HCT116 (cell line): ENCODE measurements at regions not wholly inside any gene's neighbourhood (a gene's known extent, or its start where the extent isn't known, plus 50 kb on each side); places are given as distances from the start of the nearest gene placed in this dataset.

Source experiments
- ATAC-seq: fragments of 200-7000 bp; cut with Tn5 transposase; 2 replicates; pipeline ENCODE4 v1.9.1; 2020; ENCODE audit warnings: mild to moderate bottlenecking, moderate library complexity
- BruUV-seq: library from RNA; stranded (reverse); fragments of 400-500 nt; replicated peaks from 2 replicates; lab custom pipeline; 2021; lab: Mats Ljungman, UMichigan
- CTCF ChIA-PET: fragments of 300-600 bp; sonication (Branson Sonifier 250); formaldehyde crosslinking; loops from one replicate; lab custom pipeline; 2021; ENCODE audit warnings: antibody characterized with exemption; lab: Charles Lee
- POLR2A ChIA-PET: fragments of 300-600, 350-600 bp; sonication (Branson Sonifier 250); formaldehyde crosslinking; loops from one replicate; lab custom pipeline; 2021; ENCODE audit warnings: antibody characterized with exemption; lab: Charles Lee
- RAD21 ChIA-PET, 2 experiments: fragments of 300-600 bp; sonication (Branson Sonifier 250); formaldehyde crosslinking; loops; one replicate each; lab custom pipeline; 2023; ENCODE audit warnings: low total read pairs in 2 of 2; ENCODE audit not compliant: uncharacterized antibody in 2 of 2, unreplicated experiment in 2 of 2, low non-redundant PET in 1 of 2; lab: Charles Lee
- DNase-seq: peaks from one replicate; pipeline ENCODE4 v3.0.0-alpha.2; 2010; ENCODE audit warnings: low read depth, low spot score
- H2AFZ ChIP-seq: fragments of 200-600 bp; shearing (Covaris generic), sonication (generic); 2 replicates; pipeline ENCODE4 v1.6.1; 2017; ENCODE audit warnings: low read depth, mixed run types, mixed read lengths, antibody characterized with exemption, low read length; ENCODE audit not compliant: poor library complexity, severe bottlenecking
- H3K27ac ChIP-seq: 2 replicates; pipeline ENCODE4 v1.5.1; 2012; ENCODE audit warnings: low read depth, low read length
- H3K27me3 ChIP-seq: fragments of 200-600 bp; sonication (generic); 2 replicates; pipeline ENCODE4 v1.6.1; 2016; ENCODE audit warnings: mixed run types, low read length, mixed read lengths; ENCODE audit not compliant: insufficient read depth
- H3K36me3 ChIP-seq, 2 experiments: fragments of 200-500 bp in 1 of 2; fragments of 200-600 bp in 1 of 2; sonication (Bioruptor generic) in 1 of 2; sonication (generic) in 1 of 2; 2 replicates each; pipeline versions ENCODE4 v1.5.1 to v1.6.1; 2014 to 2016; ENCODE audit warnings: low read length in 2 of 2, inconsistent platforms in 1 of 2, mixed read lengths in 1 of 2, mixed run types in 1 of 2; ENCODE audit not compliant: insufficient read depth in 2 of 2, control insufficient read depth in 1 of 2
- H3K4me1 ChIP-seq, 2 experiments: fragments of 200-600 bp in 1 of 2; sonication (generic) in 1 of 2; 2 replicates each; pipeline versions ENCODE4 v1.5.1 to v1.6.1; 2012 to 2017; ENCODE audit warnings: low read length in 2 of 2, inconsistent platforms in 1 of 2, mild to moderate bottlenecking in 1 of 2, mixed read lengths in 1 of 2, mixed run types in 1 of 2, moderate library complexity in 1 of 2; ENCODE audit not compliant: insufficient read depth in 2 of 2, control insufficient read depth in 1 of 2
- H3K4me2 ChIP-seq: fragments of 200-600 bp; sonication (generic); 2 replicates; pipeline ENCODE4 v1.6.1; 2017; ENCODE audit warnings: mixed run types, low read length, mixed read lengths
- H3K4me3 ChIP-seq, 2 experiments: fragments of 200-600 bp in 1 of 2; sonication (generic) in 1 of 2; replicated peaks in 1 of 2; 2 replicates each; pipeline ENCODE4 v1.5.1; 2011 to 2016; ENCODE audit warnings: low read length in 2 of 2, control low read depth in 1 of 2, low read depth in 1 of 2, mild to moderate bottlenecking in 1 of 2, mixed read lengths in 1 of 2, mixed run types in 1 of 2
- H3K79me2 ChIP-seq: fragments of 200-600 bp; sonication (generic); 2 replicates; pipeline ENCODE4 v1.6.1; 2017; ENCODE audit warnings: mild to moderate bottlenecking, mixed run types, low read length, moderate library complexity, mixed read lengths; ENCODE audit not compliant: insufficient read depth
- H3K9ac ChIP-seq: fragments of 200-600 bp; sonication (generic); 2 replicates; pipeline ENCODE4 v1.6.1; 2016; ENCODE audit warnings: low read length, mixed read lengths
- H3K9me2 ChIP-seq: fragments of 200-600 bp; sonication (generic), shearing (Covaris generic); 2 replicates; pipeline ENCODE4 v1.6.1; 2017; ENCODE audit warnings: mixed run types, mild to moderate bottlenecking, moderate library complexity; ENCODE audit not compliant: insufficient read depth
- H3K9me3 ChIP-seq, 2 experiments: fragments of 200-500 bp in 1 of 2; fragments of 200-600 bp in 1 of 2; sonication (Bioruptor generic) in 1 of 2; sonication (generic) in 1 of 2; 2 replicates each; pipeline ENCODE4 v1.6.1; 2014 to 2017; ENCODE audit warnings: low read length in 2 of 2, mixed read lengths in 2 of 2, inconsistent platforms in 1 of 2, low read depth in 1 of 2, mild to moderate bottlenecking in 1 of 2, mixed run types in 1 of 2, moderate library complexity in 1 of 2; ENCODE audit not compliant: control insufficient read depth in 1 of 2, insufficient read depth in 1 of 2
- H4K20me1 ChIP-seq: fragments of 200-600 bp; sonication (generic), shearing (Covaris generic); 2 replicates; pipeline ENCODE4 v1.6.1; 2017; ENCODE audit warnings: mixed run types, mild to moderate bottlenecking, moderate library complexity; ENCODE audit not compliant: insufficient read depth
- CBX3 ChIP-seq: IDR thresholded peaks from 2 replicates; pipeline ENCODE4 v1.6.1; 2012; ENCODE audit warnings: low read depth
- CEBPB ChIP-seq: IDR thresholded peaks from 2 replicates; pipeline ENCODE4 v1.6.1; 2012; ENCODE audit warnings: low read depth
- EGR1 ChIP-seq: IDR thresholded peaks from 2 replicates; pipeline ENCODE4 v1.6.1; 2012; ENCODE audit warnings: low read depth
- EZH2 ChIP-seq: fragments of 200-600 bp; sonication (generic); IDR thresholded peaks from 2 replicates; pipeline ENCODE4 v1.6.1; 2017; ENCODE audit warnings: antibody characterized with exemption, mixed run types
- EZH2phosphoT487 ChIP-seq: fragments of 200-600 bp; IDR thresholded peaks from 2 replicates; pipeline ENCODE4 v1.6.1; 2018; ENCODE audit warnings: antibody characterized with exemption, borderline replicate concordance
- FOSL1 ChIP-seq: IDR thresholded peaks from 2 replicates; pipeline ENCODE4 v1.6.1; 2012; ENCODE audit warnings: low read depth
- JUND ChIP-seq: IDR thresholded peaks from 2 replicates; pipeline ENCODE4 v1.6.1; 2012
- POLR2A ChIP-seq: IDR thresholded peaks from 2 replicates; pipeline ENCODE4 v1.7.0; 2011; ENCODE audit warnings: borderline replicate concordance; ENCODE audit not compliant: insufficient read depth, insufficient read length; ENCODE audit errors: extremely low read depth
- SIN3A ChIP-seq: IDR thresholded peaks from 2 replicates; pipeline ENCODE4 v1.6.1; 2012; ENCODE audit warnings: low read depth
- SP1 ChIP-seq: IDR thresholded peaks from 2 replicates; pipeline ENCODE4 v1.6.1; 2012; ENCODE audit warnings: low read depth
- SRF ChIP-seq: IDR thresholded peaks from 2 replicates; pipeline ENCODE4 v1.6.1; 2012; ENCODE audit warnings: low read depth
- TCF7L2 ChIP-seq: IDR thresholded peaks from 2 replicates; pipeline ENCODE4 v1.7.0; 2011; ENCODE audit warnings: borderline replicate concordance, inconsistent platforms; ENCODE audit not compliant: insufficient read depth, insufficient read length; ENCODE audit errors: extremely low read depth
- YY1 ChIP-seq: IDR thresholded peaks from 2 replicates; pipeline ENCODE4 v1.6.1; 2011; ENCODE audit warnings: low read length, low read depth, moderate library complexity, mild to moderate bottlenecking; ENCODE audit not compliant: insufficient replicate concordance; ENCODE audit errors: extremely low read depth
- ZFX ChIP-seq: fragments of 450-650 bp; IDR thresholded peaks from 2 replicates; pipeline ENCODE4 v1.6.1; 2017
- intact Hi-C: fragments of 100-400 bp; cut with micrococcal nuclease; formaldehyde crosslinking; loops from 2 replicates; pipeline ENCODE4 v1.10.0; 2022
- TF ChIP-seq, protein P1 (sequence below): IDR thresholded peaks from 2 replicates; pipeline ENCODE4 v1.6.1; 2012; ENCODE audit warnings: low read depth
- TF ChIP-seq, protein P2 (sequence below): IDR thresholded peaks from 2 replicates; pipeline ENCODE4 v1.6.1; 2011; ENCODE audit warnings: mild to moderate bottlenecking, low read length, moderate library complexity; ENCODE audit not compliant: insufficient replicate concordance; ENCODE audit errors: extremely low read depth
- TF ChIP-seq, protein P3 (sequence below), 3 experiments: fragments of 200-600 bp in 1 of 3; sonication (generic) in 1 of 3; IDR thresholded peaks in 2 of 3; conservative IDR thresholded peaks in 1 of 3; 2 replicates each; pipeline ENCODE4 v1.5.1; 2012 to 2017; ENCODE audit warnings: low read depth in 2 of 3, low read length in 2 of 3, antibody characterized with exemption in 1 of 3, borderline replicate concordance in 1 of 3, control low read depth in 1 of 3, mild to moderate bottlenecking in 1 of 3, mixed read lengths in 1 of 3, mixed run types in 1 of 3, moderate library complexity in 1 of 3; ENCODE audit not compliant: insufficient read depth in 1 of 3

DNA sequence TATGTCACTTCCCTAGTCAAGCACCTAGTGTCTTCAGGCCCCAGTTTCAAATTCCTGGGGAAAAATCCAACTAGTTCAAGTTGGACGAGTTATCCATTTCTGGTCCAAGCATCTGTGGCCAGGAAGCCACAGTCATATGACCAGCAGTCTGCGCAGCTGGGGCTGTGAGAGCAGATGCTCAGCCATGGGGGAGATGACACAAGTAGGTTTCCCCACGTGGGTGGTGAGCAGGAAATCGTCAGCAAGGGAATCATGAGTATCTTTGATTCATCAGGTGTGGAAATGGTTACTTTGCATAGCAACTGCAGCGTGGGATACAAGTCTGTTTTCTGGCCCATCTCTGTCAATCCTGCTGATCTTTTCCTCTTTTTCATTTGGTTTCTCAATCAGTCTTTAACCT lies 185.3 kb downstream of the C11orf91 start:
- Histone ChIP-seq H3K27ac (no peak overlapping the region), H3K27me3 (peaks cover 34% of the 10 kb centered on the region; the same call in 1 of the 2 replicates), H3K79me2 (no peaks in the 10 kb centered on the region), H4K20me1 (no peaks in the 10 kb centered on the region), H2AFZ (no peak overlapping the region), H3K9ac (no peak overlapping the region), H3K4me2 (no peak overlapping the region), H3K36me3 (no peaks in the 10 kb centered on the region), H3K4me3 (no peak overlapping the region), H3K9me3 (no peaks in the 10 kb centered on the region), H3K9me2 (no peaks in the 10 kb centered on the region), H3K4me1 (no peaks in the 10 kb centered on the region)
- TF ChIP-seq, protein P1, sequence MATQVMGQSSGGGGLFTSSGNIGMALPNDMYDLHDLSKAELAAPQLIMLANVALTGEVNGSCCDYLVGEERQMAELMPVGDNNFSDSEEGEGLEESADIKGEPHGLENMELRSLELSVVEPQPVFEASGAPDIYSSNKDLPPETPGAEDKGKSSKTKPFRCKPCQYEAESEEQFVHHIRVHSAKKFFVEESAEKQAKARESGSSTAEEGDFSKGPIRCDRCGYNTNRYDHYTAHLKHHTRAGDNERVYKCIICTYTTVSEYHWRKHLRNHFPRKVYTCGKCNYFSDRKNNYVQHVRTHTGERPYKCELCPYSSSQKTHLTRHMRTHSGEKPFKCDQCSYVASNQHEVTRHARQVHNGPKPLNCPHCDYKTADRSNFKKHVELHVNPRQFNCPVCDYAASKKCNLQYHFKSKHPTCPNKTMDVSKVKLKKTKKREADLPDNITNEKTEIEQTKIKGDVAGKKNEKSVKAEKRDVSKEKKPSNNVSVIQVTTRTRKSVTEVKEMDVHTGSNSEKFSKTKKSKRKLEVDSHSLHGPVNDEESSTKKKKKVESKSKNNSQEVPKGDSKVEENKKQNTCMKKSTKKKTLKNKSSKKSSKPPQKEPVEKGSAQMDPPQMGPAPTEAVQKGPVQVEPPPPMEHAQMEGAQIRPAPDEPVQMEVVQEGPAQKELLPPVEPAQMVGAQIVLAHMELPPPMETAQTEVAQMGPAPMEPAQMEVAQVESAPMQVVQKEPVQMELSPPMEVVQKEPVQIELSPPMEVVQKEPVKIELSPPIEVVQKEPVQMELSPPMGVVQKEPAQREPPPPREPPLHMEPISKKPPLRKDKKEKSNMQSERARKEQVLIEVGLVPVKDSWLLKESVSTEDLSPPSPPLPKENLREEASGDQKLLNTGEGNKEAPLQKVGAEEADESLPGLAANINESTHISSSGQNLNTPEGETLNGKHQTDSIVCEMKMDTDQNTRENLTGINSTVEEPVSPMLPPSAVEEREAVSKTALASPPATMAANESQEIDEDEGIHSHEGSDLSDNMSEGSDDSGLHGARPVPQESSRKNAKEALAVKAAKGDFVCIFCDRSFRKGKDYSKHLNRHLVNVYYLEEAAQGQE = no peak
- no peak for TF ChIP-seq CEBPB
- TF ChIP-seq POLR2A = no peak
- no peak for TF ChIP-seq JUND
- TF ChIP-seq SRF = no peak
- TF ChIP-seq EGR1 = no peak
- TF ChIP-seq EZH2 = no peak
- no peak for TF ChIP-seq SIN3A
- TF ChIP-seq CBX3 = no peak
- TF ChIP-seq EZH2phosphoT487 = no peak
- no peak for TF ChIP-seq TCF7L2
- TF ChIP-seq, protein P2, sequence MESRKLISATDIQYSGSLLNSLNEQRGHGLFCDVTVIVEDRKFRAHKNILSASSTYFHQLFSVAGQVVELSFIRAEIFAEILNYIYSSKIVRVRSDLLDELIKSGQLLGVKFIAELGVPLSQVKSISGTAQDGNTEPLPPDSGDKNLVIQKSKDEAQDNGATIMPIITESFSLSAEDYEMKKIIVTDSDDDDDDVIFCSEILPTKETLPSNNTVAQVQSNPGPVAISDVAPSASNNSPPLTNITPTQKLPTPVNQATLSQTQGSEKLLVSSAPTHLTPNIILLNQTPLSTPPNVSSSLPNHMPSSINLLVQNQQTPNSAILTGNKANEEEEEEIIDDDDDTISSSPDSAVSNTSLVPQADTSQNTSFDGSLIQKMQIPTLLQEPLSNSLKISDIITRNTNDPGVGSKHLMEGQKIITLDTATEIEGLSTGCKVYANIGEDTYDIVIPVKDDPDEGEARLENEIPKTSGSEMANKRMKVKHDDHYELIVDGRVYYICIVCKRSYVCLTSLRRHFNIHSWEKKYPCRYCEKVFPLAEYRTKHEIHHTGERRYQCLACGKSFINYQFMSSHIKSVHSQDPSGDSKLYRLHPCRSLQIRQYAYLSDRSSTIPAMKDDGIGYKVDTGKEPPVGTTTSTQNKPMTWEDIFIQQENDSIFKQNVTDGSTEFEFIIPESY = no peak
- TF ChIP-seq FOSL1 = no peak
- TF ChIP-seq YY1 = no peak
- no peak for TF ChIP-seq SP1
- TF ChIP-seq, protein P3, sequence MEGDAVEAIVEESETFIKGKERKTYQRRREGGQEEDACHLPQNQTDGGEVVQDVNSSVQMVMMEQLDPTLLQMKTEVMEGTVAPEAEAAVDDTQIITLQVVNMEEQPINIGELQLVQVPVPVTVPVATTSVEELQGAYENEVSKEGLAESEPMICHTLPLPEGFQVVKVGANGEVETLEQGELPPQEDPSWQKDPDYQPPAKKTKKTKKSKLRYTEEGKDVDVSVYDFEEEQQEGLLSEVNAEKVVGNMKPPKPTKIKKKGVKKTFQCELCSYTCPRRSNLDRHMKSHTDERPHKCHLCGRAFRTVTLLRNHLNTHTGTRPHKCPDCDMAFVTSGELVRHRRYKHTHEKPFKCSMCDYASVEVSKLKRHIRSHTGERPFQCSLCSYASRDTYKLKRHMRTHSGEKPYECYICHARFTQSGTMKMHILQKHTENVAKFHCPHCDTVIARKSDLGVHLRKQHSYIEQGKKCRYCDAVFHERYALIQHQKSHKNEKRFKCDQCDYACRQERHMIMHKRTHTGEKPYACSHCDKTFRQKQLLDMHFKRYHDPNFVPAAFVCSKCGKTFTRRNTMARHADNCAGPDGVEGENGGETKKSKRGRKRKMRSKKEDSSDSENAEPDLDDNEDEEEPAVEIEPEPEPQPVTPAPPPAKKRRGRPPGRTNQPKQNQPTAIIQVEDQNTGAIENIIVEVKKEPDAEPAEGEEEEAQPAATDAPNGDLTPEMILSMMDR (IDR thresholded peaks at IDR 0.05 in 2 of 3, conservative IDR thresholded peaks at IDR 0.05 in 1 of 3; ENCODE audit: borderline replicate concordance in 1 of 3, insufficient read depth in 1 of 3, low read depth in 2 of 3, low read length in 2 of 3) = no peak
- TF ChIP-seq ZFX = no peak
- DNase-seq = no peak
- ATAC-seq = no peak
- ChIA-PET POLR2A (no interaction called here), RAD21 (no interaction called here), CTCF (no interaction called here)
- intact Hi-C loops = no loop called here
- BruUV-seq = no TSS peak
